ENCODE measurements at regions not wholly inside any gene's neighbourhood (a gene's known extent, or its start where the extent isn't known, plus 50 kb on each side); places are given as distances from the start of the nearest gene placed in this dataset.

DNA sequence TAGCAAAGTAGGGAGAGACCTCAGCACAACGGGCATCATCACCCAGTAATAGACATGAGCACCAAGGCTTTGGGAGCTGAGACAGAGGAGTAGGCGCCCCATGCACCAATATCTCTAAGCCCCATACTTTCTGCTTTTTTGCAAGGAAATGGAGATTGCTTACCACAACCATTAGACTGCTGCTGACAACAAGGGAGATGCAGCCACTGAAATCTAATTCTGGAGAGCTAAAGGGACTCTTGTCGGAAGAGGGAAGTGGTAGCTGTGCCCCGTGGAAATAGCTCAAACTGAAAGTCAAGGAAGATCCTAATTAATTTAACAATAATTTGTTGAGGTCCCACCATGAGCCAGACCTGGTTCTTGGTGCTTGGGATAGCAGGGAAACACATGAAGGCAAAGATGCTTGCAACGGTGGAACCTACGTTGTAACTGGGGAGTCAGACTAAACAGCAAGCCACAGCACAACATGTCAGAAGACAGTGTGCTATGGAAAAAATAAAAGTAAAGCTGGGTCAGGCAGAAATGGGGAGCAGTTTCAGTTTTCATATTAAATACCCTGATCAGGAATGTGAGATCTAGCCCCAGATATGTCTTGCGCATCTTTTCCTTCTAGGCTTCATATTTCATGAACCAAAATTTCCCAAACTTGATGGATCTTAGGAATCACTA is 1131.0 kb downstream of the BCL11B start:
- DNase-seq: peak in 1 of 5 donors; percentile 38

DNA sequence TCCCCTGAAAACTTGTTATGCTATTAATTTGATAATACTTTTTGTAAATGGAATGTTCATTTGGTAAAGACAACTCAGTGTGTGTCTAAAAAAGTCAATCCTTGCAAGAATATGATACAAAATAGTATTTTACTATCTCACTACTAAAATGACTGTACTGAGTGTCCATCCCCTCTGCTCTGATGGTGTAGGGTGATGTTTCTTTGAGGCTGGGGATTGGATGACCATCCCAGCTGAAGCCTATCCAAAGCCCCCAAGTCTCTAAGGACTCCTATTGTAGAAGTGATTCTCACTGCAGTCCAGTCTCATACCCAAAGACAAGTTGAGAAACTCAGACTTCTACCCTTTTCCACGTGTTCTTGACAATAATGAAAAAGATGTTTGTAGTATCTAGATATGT is 1128.4 kb downstream of the BCL11B start:
- no peak for DNase-seq

DNA sequence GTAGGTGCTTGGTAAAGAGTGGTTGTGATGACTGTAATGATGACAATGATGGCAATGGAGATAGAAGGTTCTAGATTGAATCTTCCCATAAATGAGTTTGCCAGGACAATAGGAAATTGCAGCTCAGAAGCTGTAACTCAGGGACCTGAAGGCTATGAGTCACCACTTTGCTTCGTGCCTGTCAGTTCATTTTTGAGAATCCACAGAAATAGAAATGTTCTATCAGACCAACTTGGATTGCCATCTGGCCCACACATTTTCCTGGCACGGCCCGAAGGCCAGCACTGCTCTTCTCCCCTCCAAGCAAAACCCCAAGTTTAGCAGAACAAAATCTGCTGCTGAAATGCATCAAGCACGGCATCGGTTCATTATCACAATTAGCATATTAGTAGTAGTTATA is 1127.0 kb downstream of the BCL11B start:
- DNase-seq: no peak

DNA sequence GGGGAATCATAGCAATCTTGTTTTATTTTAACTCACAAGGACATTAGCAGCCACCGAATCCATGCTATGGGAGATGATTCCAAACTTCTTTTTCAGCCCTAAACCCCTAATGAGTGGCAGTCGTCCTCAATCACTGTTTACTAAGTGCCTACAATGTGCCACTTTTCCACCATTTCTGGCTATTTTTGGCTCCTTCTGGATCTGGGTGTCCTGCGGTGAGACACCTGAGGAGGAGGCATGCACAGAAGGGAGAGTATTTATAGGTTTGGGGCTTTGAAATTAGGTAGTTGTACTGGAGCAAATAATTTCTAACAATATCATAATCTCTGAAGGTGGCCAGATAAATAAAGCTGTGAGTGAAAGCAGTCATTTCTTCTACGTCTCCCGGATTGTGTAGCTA is 1125.6 kb downstream of the BCL11B start:
- no peak for DNase-seq

DNA sequence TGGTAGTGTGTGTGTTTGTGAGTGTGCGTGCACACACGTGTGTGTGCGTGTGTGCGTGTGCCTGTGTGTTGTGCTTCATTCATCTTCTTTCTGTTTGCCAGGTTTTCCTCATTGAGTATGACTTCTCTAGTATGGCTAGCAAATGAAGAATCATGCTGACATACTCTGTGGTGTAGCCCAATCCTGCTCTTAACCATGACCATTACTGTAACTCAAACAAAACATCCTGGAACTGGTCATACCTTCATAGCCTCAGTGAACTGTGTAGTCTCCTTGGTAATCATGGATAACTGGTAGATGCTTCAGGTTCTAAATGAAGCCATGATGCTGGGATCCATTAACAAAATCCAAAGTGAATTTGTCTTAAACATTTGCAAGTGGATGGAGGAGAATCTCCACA is 1117.7 kb downstream of the BCL11B start:
- no peak for DNase-seq

DNA sequence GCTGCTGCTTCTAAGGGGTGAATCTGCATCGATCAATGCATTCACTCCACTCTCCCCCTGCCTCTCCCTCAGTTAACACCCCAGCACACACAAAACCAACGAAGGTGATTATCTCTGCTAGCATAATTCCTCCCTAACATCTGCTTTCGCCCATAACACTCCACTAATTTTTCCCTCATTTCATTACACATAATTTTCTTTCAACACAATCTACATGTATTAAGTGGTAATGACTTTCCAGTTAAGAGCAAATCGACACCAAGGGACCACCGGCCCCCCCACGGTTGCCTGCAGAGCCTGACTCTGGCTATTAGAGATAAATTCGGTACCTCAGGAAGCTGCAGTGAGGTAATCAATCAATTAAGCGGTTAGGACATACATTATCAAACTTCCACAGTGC is 1115.6 kb downstream of the BCL11B start:
- no peak for DNase-seq

DNA sequence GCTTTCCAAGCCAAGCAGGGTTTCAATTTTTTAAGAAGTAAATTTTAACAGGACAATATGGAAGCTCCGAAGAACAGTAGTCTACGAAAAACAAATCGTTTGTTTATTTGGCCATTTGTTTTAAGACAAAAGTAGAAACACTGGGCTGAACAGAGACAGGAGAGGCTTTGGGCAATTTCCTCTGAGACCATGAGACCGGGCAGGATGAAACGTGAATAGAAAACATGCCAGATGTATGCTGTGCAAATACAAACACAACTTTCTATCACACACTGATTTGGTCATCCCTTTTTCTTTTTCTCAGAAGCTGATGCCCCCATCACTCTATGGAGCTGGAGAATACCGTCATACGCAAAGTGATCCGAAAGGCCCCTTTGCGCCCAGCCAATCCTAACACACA is 1111.1 kb downstream of the BCL11B start:
- DNase-seq: no peak

DNA sequence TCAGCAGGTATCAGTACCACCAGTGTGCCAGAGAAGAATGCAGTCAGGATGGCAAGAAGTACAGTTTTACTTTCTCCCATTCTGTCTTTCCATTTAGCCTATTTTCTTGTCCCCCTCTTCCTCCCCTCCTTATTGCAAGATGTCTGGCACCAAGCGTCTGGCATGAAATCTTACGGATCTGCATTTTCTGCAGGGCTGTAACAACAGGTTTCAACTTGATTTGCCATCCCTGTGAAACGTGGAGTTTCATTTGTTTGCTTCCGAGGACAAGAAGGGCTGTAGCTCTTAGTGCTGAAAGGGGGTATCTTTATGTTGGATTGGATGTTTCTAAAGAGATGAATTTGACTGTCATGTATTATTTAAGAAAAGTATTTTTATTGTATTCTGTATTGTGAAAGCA is 1110.6 kb downstream of the BCL11B start:
- DNase-seq: no peak

DNA sequence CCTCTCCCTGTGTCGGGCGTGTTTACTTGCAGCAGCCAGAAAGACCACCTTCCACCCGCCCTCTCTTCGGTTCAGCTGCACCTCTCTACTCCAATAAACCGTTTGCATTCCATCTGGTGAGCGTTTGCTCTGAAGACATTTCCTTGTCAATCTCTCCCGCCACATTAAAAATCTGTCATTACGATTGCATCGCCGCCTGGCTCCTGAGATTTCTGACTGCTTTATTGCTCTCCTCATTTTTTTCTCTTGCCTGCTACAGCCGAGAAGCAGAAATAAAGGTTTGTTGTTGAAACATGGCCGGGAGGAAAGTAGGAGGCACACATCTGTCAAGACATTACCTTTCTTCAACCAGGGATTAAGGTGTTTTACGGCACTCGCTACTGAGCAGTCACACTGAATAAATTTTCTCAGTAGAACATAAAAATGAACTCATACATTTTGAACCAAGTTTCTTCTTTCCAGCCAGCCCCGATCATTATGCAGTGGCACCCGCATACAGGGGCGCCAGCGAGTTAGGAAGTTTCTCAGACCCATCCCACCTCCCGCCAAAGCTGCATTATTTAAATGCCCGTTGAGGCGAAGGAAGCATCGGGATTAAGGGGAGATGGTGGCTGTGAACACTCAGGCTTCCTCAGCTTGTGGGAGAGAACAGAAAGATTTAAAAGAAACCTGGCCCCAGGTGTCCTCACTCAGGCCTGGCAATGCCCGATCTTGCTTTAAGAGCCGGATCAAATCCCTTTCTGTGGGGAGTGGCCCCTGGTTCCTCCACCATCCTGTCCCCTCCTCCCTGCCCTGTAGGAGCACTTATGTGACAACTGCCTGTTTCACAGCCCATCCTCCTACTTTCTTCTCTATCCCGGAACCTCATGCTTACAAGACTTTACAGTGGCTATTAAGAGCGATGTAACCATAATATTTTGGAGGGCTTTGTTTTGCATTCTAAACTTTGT is 1108.9 kb downstream of the BCL11B start:
- no peak for DNase-seq

DNA sequence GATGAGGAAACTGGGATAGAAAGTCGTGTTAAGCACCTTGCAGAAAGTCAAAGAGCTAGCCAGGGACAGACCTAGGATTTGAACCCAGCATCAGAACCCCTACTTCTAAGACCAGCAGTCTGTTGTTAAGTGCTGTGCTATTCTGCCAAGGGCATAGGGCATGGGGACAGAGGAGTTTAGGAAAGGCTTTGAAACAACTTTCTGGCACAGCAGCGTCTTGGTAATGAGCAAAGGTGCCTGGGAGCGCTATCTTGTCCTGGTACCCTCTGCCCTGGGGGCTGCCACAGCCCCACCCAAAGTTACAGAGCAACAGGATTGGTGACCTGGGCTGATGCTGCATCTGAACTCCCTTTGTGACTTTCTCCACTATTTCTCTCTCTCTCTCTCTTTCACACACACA is 1108.1 kb downstream of the BCL11B start:
- no peak for DNase-seq

DNA sequence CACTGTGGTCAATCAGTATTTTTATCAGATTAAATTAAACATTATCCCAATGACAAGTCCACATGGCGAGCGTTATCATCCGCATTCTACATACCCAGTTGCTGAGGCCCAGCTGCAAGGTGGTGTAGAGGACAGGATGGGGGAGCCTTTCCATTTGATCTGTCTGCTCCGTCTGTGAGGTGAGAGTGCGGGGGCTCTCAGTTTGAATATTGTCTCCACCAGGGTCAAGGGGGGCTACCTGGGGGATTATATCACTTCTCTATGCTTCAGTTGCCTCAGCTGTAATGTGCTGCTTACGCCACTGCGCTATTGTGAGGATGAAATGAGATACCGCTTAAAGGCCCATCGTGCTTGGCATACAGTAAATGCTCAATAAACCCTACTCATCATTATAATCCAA is 1106.0 kb downstream of the BCL11B start:
- no peak for DNase-seq

DNA sequence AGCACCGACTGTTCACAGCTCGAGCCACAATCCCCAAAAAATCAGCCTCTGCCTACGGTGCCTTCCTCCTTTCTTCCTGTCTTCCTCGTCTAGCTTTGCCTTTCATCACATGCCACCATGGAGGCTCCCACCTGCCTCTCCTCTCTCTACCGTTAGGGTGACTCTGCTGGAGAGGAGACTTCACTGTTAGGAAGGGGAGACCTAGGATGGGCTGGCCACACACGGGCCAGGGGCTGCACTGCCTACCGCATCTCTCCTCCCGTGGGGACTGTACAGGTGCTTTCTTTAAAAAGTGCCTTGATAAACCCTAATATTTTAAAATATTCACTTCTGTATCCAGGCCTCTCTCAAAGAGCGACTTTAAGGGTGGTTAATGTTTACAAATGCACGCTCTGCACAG is 1104.7 kb downstream of the BCL11B start:
- no peak for DNase-seq

DNA sequence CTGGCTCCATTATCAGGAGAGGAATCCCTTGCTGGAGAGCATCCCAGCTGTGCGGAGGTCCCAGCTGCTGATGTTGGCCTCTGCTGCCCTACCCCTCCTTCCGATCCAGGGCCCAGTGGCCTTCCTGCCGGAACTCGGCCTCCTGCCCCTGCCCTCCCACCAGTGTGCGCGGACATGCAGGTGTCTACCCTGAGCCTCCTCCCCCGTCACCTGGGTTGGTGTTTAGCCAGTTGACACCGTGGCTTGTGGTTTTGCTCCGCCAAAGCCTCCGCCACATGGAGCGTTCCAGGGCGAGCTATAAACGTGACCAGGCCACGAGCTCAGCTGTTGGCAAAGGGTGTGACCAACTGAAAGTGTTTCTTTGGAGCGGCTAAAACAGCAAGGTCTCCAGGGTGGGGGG is 1104.3 kb downstream of the BCL11B start:
- peak in 2 of 5 donors; percentile 19 to 63 for DNase-seq

DNA sequence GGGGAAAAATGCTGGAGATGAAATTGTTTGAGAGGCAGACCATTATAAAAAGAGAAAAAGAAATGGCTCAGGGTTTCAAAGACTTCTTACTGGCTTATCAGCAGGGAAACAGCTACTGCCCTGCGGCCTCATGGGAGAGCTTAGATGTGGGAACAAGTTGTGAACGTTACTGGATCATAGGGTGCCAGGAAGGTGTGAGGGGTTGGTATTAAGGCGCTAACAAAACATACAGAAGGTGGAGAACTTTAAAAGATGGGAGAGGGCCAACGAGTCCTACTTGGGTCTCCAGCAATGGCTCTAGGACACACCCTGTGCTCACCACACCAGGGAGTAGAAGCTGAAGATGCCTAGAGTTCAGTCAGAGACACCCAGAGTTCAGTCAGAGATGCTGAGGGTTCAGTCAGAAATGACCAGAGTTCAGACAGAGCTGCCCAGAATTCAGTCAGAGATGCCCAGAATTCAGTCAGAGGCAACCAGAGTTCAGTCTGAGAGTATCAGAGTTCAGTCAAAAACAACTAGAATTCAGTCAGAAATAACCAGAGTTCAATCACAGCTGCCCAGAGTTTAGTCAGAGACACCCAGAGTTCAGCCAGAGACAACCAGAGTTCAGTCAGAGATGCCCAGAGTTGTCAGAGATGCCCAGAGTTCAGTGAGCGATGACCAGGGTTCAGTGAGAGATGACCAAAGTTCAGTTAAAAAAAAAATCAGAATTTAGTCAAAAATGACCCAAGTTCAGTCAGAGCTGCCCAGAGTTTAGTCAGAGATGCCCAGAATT is 1103.6 kb downstream of the BCL11B start:
- no peak for DNase-seq

DNA sequence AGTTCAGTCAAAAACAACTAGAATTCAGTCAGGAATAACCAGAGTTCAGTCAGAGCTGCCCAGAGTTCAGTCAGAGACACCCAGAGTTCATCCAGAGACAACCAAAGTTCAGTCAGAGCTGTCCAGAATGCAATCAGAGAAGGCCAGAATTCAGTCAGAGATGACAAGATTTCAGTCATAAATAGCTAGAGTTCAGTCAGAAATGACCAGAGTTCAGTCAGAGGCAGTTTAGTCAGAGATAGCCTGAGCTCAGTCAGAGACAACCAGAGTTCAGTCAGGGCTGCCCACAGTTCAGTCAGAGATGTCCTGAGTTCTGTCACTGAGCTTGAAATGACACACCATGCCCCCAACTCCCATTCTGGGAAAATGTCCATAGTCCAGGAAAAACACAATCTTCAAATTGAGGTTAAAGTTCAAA is 1102.8 kb downstream of the BCL11B start:
- DNase-seq: peak in 1 of 5 donors; percentile 80

DNA sequence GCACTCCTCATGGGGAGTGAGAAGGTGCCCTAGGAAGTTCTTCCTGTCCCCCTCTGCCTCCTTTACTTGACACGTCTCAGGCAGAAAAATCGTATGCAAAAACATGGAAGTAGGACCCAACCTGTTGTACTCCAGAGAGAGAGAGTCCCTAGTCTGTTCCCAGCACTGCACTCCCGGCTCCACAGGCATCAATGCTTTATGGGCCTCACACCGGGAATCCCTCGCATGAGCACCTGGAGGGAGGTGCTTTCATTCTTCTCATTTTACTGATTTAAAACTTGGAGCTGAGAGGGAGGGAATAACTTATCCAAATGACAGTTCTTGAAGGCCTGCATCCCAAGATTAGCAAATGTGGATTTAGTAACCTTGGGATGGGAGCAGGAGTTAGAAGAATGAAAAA is 1101.4 kb downstream of the BCL11B start:
- no peak for DNase-seq

DNA sequence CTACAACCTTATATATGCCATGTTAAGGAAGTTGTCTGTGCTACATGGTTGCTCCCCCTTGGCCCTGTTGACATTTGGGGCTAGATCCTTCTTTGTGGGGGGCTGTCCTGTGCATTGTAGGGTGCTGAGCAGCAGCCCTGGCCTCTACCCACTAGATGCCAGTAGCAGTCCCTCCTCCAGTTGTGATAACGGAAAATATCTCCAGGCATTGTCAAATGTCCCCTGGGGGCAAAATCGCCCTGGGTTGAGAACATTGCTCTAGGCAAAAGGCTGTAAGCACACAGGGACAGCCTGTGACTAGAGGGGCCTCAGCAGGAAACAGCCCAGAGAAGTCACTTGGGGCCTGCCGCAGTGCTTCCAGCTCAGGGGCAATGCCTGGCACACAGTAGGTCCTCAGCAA is 1100.3 kb downstream of the BCL11B start:
- no peak for DNase-seq

DNA sequence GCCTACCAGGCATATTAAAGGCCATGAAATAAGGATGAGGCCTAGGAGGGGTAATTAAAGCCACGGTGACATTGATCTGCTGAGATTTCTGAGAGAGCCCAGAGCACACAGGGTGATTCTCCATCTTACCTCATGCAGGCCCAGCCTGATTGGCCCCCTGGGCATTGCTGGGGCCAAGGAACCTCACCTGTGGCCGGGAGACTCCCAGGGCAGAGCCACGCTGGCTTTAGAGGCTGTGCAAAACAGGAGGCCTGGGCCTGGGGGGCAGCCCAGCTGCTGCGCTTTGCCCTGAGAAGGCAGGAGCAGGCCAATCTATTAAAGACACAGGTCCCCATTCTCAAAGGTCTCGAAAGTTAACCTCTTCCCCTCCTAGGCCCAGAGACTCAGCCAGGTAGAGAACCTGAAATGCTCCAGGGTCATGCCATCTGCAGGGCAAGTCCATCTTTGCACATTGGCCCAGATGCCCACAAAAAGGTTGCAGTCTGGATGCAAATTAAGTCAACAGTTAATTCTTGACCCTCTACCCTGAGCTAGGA is 1099.7 kb downstream of the BCL11B start:
- DNase-seq: no peak

DNA sequence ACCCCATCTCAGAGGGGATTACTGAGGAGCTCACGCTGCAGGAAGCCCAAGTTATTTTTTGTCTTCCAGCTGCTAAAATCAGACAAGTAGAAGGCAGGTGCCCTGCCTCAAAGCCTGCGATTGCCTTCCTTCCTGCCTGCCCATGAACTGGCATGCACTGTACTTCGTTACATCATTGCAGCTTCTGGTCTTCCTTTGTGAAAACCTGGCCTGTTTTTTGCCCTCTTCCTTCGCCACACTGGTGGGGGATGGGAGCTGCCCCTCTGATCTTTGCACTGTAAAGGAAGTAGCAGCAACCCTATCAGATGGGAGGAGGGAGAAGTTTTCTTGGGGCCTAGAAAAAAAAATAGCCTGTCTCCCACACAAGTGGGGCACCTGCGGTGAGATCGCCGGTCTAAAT is 1098.7 kb downstream of the BCL11B start:
- DNase-seq: peak in 4 of 5 donors; percentile 33 to 87 (median 47)

DNA sequence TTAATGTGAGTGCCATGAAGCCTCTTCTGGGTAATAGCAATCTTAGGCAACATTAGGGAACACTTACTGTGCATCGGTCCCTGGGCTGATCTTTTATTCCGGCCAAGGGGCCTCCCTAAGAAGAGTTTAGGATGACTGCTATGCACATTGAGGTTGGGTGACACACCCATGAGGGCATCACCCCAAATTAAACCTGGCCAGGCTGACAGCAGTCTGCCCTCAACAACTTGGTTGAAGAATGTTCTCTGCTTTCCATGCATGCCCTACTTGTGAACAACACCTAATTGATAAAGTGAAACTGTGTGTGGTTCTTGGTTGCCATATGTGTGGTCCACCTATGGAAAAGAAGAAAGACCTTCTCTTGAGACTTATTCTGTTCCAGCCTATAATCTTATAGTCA is 1098.0 kb downstream of the BCL11B start:
- peak in 1 of 5 donors; percentile 56 for DNase-seq

DNA sequence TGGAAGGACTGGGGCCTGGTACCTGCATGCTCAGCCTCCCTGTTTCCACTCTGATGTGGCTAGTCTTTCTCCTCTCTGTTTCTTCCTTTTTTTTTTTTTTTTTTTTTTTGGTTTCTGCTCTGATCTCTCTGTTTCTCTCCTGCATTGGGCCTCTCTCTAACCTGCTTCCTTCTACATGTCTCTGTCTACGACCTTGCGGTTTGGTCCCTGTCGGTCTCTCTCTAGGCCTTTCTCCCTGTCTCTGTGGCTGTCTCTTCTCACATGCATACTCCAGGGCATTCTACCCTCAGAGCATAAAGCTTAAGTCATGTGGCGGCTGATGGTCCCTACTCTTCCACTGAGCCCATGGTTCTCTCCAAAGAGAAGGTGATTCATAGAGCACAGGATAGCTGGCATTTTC is 1096.6 kb downstream of the BCL11B start:
- peak in 1 of 5 donors; percentile 68 for DNase-seq

DNA sequence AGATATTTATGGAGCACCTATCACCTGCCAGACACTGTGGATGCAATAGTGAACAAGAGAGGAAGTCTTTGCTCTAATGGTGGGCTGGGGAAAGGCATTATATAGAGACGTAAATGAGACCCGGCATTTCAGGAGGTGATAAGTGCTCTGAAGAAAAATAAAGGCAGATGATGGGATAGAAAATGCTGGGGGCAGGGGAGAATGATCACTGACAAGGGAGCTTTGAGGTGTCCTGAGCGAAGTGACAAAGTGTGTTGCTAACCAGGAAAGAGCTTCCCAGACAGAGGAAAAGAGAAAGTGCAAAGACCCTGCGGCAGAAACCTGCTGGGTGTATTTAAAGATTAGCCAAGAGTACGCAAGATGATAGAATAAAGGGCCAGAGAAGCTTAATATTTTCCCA is 1096.1 kb downstream of the BCL11B start:
- DNase-seq: no peak

DNA sequence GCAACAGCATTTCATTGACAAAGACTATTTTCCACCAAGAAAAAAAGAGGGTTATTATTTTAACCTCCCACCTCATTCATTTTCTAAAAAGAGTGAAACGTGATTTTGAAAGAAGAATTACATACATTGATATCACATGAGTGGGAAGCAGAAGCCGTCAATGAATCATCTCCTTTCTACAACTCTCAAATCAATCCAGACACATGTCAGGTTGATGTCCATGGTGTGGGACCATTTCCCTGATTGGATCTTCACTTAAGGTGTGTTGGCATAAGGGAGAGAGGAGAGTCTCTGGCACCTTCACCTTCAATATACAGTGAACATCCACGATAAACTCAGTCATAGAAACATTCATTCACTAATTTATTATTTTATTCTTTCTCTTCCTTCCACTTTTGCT is 1095.1 kb downstream of the BCL11B start:
- DNase-seq: no peak
